GM12874 (cell line): ENCODE measurements at regions not wholly inside any gene's neighbourhood (a gene's known extent, or its start where the extent isn't known, plus 50 kb on each side); places are given as distances from the start of the nearest gene placed in this dataset.

Experiments
- CTCF ChIP-seq: IDR thresholded peaks from 2 replicates; pipeline ENCODE4 v1.5.1; 2011; ENCODE audit warnings: low read depth, mild to moderate bottlenecking, control low read depth, low read length, moderate library complexity; ENCODE audit not compliant: insufficient read depth

GRCh38 chr5:166398131-166398530 is 1893.3 kb upstream of the WWC1 start:
- TF ChIP-seq CTCF = no peak

GRCh38 chr5:166399781-166400180 is 1891.7 kb upstream of the WWC1 start:
- TF ChIP-seq CTCF = no peak

- TF ChIP-seq CTCF = no peak
Observed at GRCh38 chr5:166401391-166401790, 1890.1 kb upstream of the WWC1 start.

- TF ChIP-seq CTCF = no peak
Observed at GRCh38 chr5:166412191-166412590, 1879.3 kb upstream of the WWC1 start.

- no peak for TF ChIP-seq CTCF
Observed at GRCh38 chr5:166427211-166427610, 1864.2 kb upstream of the WWC1 start.

- TF ChIP-seq CTCF = no peak
Observed at GRCh38 chr5:166428264-166428803, 1863.1 kb upstream of the WWC1 start.

- TF ChIP-seq CTCF = no peak
Observed at GRCh38 chr5:166430491-166431319, 1860.7 kb upstream of the WWC1 start.
